Trophoblast cell (in vitro differentiated cells and primary cell): ENCODE measurements at regions not wholly inside any gene's neighbourhood (a gene's known extent, or its start where the extent isn't known, plus 50 kb on each side); places are given as distances from the start of the nearest gene placed in this dataset.
"Not testable (repeated sequence)": the region's sequence is repeated elsewhere in the genome, so short reads cannot be mapped to it uniquely, and the experiment has no call there.

ENCODE experiments used
- DNase-seq, 2 donors: peaks; one replicate each; pipeline ENCODE4 v3.0.0-alpha.2; 2016
- H2AFZ ChIP-seq: 2 replicates; pipeline ENCODE4 v1.6.1; 2013; ENCODE audit warnings: low read length, moderate library complexity, mild to moderate bottlenecking; ENCODE audit not compliant: insufficient read depth, poor library complexity
- H2AK5ac ChIP-seq: 2 replicates; pipeline ENCODE4 v1.6.1; 2013; ENCODE audit warnings: mild to moderate bottlenecking, low read length
- H2BK120ac ChIP-seq: 2 replicates; pipeline ENCODE4 v1.6.1; 2013; ENCODE audit warnings: low read length, mild to moderate bottlenecking, moderate library complexity; ENCODE audit not compliant: insufficient read depth, poor library complexity
- H2BK12ac ChIP-seq: 2 replicates; pipeline ENCODE4 v1.6.1; 2013; ENCODE audit warnings: mild to moderate bottlenecking, low read length, moderate library complexity
- H2BK5ac ChIP-seq: 2 replicates; pipeline ENCODE4 v1.6.1; 2013; ENCODE audit warnings: low read length, low read depth, moderate library complexity, mild to moderate bottlenecking; ENCODE audit not compliant: poor library complexity
- H3K14ac ChIP-seq: 2 replicates; pipeline ENCODE4 v1.6.1; 2013; ENCODE audit warnings: mild to moderate bottlenecking, low read length
- H3K18ac ChIP-seq: 2 replicates; pipeline ENCODE4 v1.6.1; 2013; ENCODE audit warnings: mild to moderate bottlenecking, low read length
- H3K23ac ChIP-seq: 2 replicates; pipeline ENCODE4 v1.6.1; 2013; ENCODE audit warnings: low read length
- H3K27ac ChIP-seq: 2 replicates; pipeline ENCODE4 v1.5.1; 2013; ENCODE audit warnings: low read depth, mild to moderate bottlenecking, inconsistent platforms, low read length, moderate library complexity
- H3K27me3 ChIP-seq: 2 replicates; pipeline ENCODE4 v1.6.1; 2013; ENCODE audit warnings: inconsistent platforms, mild to moderate bottlenecking, low read length, moderate library complexity; ENCODE audit not compliant: insufficient read depth
- H3K36me3 ChIP-seq, 2 experiments: 1 replicate in 1 of 2; 2 replicates in 1 of 2; pipeline ENCODE4 v1.6.1; 2013; ENCODE audit warnings: low read length in 2 of 2, mild to moderate bottlenecking in 2 of 2, moderate library complexity in 1 of 2; ENCODE audit not compliant: insufficient read depth in 2 of 2, control insufficient read depth in 1 of 2
- H3K4ac ChIP-seq: 2 replicates; pipeline ENCODE4 v1.6.1; 2013; ENCODE audit warnings: low read depth, mild to moderate bottlenecking, low read length, moderate library complexity
- H3K4me1 ChIP-seq, 2 experiments: 1 replicate in 1 of 2; 2 replicates in 1 of 2; pipeline ENCODE4 v1.6.1; 2013; ENCODE audit warnings: low read length in 2 of 2, mild to moderate bottlenecking in 2 of 2, moderate library complexity in 1 of 2; ENCODE audit not compliant: insufficient read depth in 2 of 2, control insufficient read depth in 1 of 2
- H3K4me2 ChIP-seq: 2 replicates; pipeline ENCODE4 v1.6.1; 2013; ENCODE audit warnings: inconsistent platforms, mild to moderate bottlenecking, low read length, moderate library complexity
- H3K4me3 ChIP-seq: 2 replicates; pipeline ENCODE4 v1.5.1; 2013; ENCODE audit warnings: mild to moderate bottlenecking, low read depth, low read length, inconsistent platforms
- H3K79me1 ChIP-seq: one replicate; pipeline ENCODE4 v1.6.1; 2013; ENCODE audit warnings: low read length
- H3K79me2 ChIP-seq: 2 replicates; pipeline ENCODE4 v1.6.1; 2013; ENCODE audit warnings: low read length, mild to moderate bottlenecking; ENCODE audit not compliant: control insufficient read depth, insufficient read depth, poor library complexity
- H3K9ac ChIP-seq: 2 replicates; pipeline ENCODE4 v1.6.1; 2013; ENCODE audit warnings: mild to moderate bottlenecking, low read length
- H3K9me3 ChIP-seq: 2 replicates; pipeline ENCODE4 v1.6.1; 2013; ENCODE audit warnings: low read depth, mild to moderate bottlenecking, control low read depth, inconsistent platforms, low read length; ENCODE audit not compliant: insufficient read depth
- H4K12ac ChIP-seq: 2 replicates; pipeline ENCODE4 v1.6.1; 2013; ENCODE audit warnings: low read depth, mild to moderate bottlenecking, low read length, moderate library complexity
- H4K8ac ChIP-seq: 2 replicates; pipeline ENCODE4 v1.6.1; 2013; ENCODE audit warnings: low read depth, mild to moderate bottlenecking, low read length, moderate library complexity
- H4K91ac ChIP-seq: one replicate; pipeline ENCODE4 v1.6.1; 2013; ENCODE audit warnings: low read depth, mild to moderate bottlenecking, low read length, moderate library complexity
- WGBS: extraction: QIAGEN DNeasy Blood & Tissue Kit; methylation state at CpG from one replicate; pipeline ENCODE4 v1.1.7; 2013; ENCODE audit warnings: missing lambda C conversion rate; ENCODE audit not compliant: insufficient read length, insufficient coverage; ENCODE audit errors: extremely low coverage; 5-methylcytosine and 5-hydroxymethylcytosine counted together

GRCh38 chr3:191568206-191568605 is 107.2 kb downstream of the PYDC2 start:
- Histone ChIP-seq H2AFZ (no peak overlapping the region), H3K79me1 (no peaks in the 10 kb centered on the region), H3K4me3 (no peak overlapping the region), H3K4me1 (peaks cover 3 to 4% of the 10 kb centered on the region in 2 experiments), H2AK5ac (no peak overlapping the region), H3K9me3 (no peaks in the 10 kb centered on the region), H3K14ac (no peak overlapping the region), H3K4ac (no peak overlapping the region), H2BK12ac (no peak overlapping the region), H4K8ac (no peak overlapping the region), H3K9ac (no peak overlapping the region), H3K4me2 (no peak overlapping the region), H4K12ac (no peak overlapping the region), H3K27ac (no peak overlapping the region), H2BK120ac (no peak overlapping the region), H3K79me2 (no peaks in the 10 kb centered on the region), H3K36me3 (no peaks in the 10 kb centered on the region), H4K91ac (no peak overlapping the region), H2BK5ac (no peak overlapping the region), H3K23ac (no peak overlapping the region), H3K27me3 (no peaks in the 10 kb centered on the region), H3K18ac (no peak overlapping the region)
- DNase-seq = no peak
- no CpG with 5 or more reads among the region's 7 CpGs for whole genome bisulfite sequencing

GRCh38 chr3:191592105-191592504 is 131.1 kb downstream of the PYDC2 start:
- no peaks in the 10 kb centered on the region for H3K36me3 ChIP-seq
- H2AK5ac ChIP-seq = no peak overlapping the region
- H3K18ac ChIP-seq = no peak overlapping the region
- H3K9me3 ChIP-seq = no peaks in the 10 kb centered on the region
- H3K79me2 ChIP-seq = no peaks in the 10 kb centered on the region
- no peak overlapping the region for H3K27ac ChIP-seq
- H4K12ac ChIP-seq = no peak overlapping the region
- H3K4me3 ChIP-seq = no peak overlapping the region
- H3K4ac ChIP-seq = no peak overlapping the region
- no peak overlapping the region for H2AFZ ChIP-seq
- H4K8ac ChIP-seq = no peak overlapping the region
- no peak overlapping the region for H2BK12ac ChIP-seq
- no peak overlapping the region for H3K4me2 ChIP-seq
- H3K23ac ChIP-seq = no peak overlapping the region
- no peak overlapping the region for H3K14ac ChIP-seq
- WGBS = no CpG with 5 or more reads among the region's 1 CpG
- H3K27me3 ChIP-seq = no peaks in the 10 kb centered on the region
- no peak overlapping the region for H2BK5ac ChIP-seq
- H3K79me1 ChIP-seq = no peaks in the 10 kb centered on the region
- no peaks in the 10 kb centered on the region for H3K4me1 ChIP-seq
- DNase-seq = no peak
- no peak overlapping the region for H2BK120ac ChIP-seq
- no peak overlapping the region for H3K9ac ChIP-seq
- H4K91ac ChIP-seq = no peak overlapping the region

- H3K18ac ChIP-seq = no peak overlapping the region
- H2AFZ ChIP-seq = no peak overlapping the region
- H2AK5ac ChIP-seq = no peak overlapping the region
- H3K4me3 ChIP-seq = no peak overlapping the region
- H4K12ac ChIP-seq = no peak overlapping the region
- H3K4me1 ChIP-seq = no peaks in the 10 kb centered on the region
- no peak overlapping the region for H3K9ac ChIP-seq
- no peak overlapping the region for H4K8ac ChIP-seq
- no peak overlapping the region for H2BK12ac ChIP-seq
- DNase-seq = no peak
- H3K27ac ChIP-seq = no peak overlapping the region
- no peaks in the 10 kb centered on the region for H3K79me2 ChIP-seq
- no peak overlapping the region for H3K23ac ChIP-seq
- no peaks in the 10 kb centered on the region for H3K27me3 ChIP-seq
- H2BK5ac ChIP-seq = no peak overlapping the region
- H3K4ac ChIP-seq = no peak overlapping the region
- H3K9me3 ChIP-seq = no peaks in the 10 kb centered on the region
- H3K79me1 ChIP-seq = no peaks in the 10 kb centered on the region
- H2BK120ac ChIP-seq = no peak overlapping the region
- no peaks in the 10 kb centered on the region for H3K36me3 ChIP-seq
- H4K91ac ChIP-seq = no peak overlapping the region
- H3K4me2 ChIP-seq = no peak overlapping the region
- H3K14ac ChIP-seq = no peak overlapping the region
- WGBS = no CpG with 5 or more reads among the region's 1 CpG
Observed at GRCh38 chr3:191593486-191593885, 132.5 kb downstream of the PYDC2 start.

DNA sequence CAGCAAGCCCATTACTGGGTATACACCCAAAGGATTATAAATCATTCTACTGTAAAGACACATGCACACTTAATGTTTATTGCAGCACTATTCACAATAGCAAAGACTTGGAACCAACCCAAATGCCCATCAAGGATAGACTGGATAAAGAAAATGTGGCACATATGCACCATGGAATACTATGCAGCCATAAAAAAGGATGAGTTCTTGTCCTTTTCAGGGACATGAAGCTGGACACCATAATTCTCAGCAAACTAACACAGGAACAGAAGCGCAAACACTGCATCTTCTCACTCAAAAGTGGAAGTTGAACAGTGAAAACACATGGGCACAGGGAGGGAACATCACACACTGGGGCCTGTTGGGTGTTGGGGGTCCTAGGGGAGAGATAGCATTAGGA is 154.5 kb downstream of the PYDC2 start:
- not testable (repeated sequence) for H3K9ac ChIP-seq, H3K18ac ChIP-seq, H4K91ac ChIP-seq, H3K27me3 ChIP-seq, H3K4me1 ChIP-seq, H4K8ac ChIP-seq, H2AFZ ChIP-seq, H2BK5ac ChIP-seq, H3K14ac ChIP-seq, H3K4me3 ChIP-seq, H3K27ac ChIP-seq, H2BK12ac ChIP-seq, H4K12ac ChIP-seq, H2BK120ac ChIP-seq, H2AK5ac ChIP-seq, H3K79me2 ChIP-seq, H3K4ac ChIP-seq, H3K9me3 ChIP-seq, H3K79me1 ChIP-seq, H3K36me3 ChIP-seq, DNase-seq, H3K23ac ChIP-seq, H3K4me2 ChIP-seq
- no CpG with 5 or more reads among the region's 1 CpG for WGBS
